GM19324 (cell line): ENCODE measurements at regions not wholly inside any gene's neighbourhood (a gene's known extent, or its start where the extent isn't known, plus 50 kb on each side); places are given as distances from the start of the nearest gene placed in this dataset.
A peak's percentile ranks its signal among the peaks of the same experiment; 100 is the strongest.

Experiments used
- ATAC-seq: cut with Tn5 transposase; IDR thresholded peaks from one replicate; pipeline ENCODE4 v1.9.1; 2021; ENCODE audit warnings: mild to moderate bottlenecking, moderate library complexity; ENCODE audit not compliant: unreplicated experiment, low FRiP score

- ATAC-seq: no peak
Measured at GRCh38 chr9:105859428-105860091, 165.2 kb downstream of the TMEM38B start.

GRCh38 chr9:105860516-105860915, 166.2 kb downstream of the TMEM38B start:
- ATAC-seq: no peak

- no peak for ATAC-seq
Measured at GRCh38 chr9:105861972-105862371, 167.6 kb downstream of the TMEM38B start.

- ATAC-seq: no peak
Measured at GRCh38 chr9:105864248-105864898, 170.0 kb downstream of the TMEM38B start.

GRCh38 chr9:105865285-105865684, 170.9 kb downstream of the TMEM38B start:
- no peak for ATAC-seq

GRCh38 chr9:105871540-105871939, 177.2 kb downstream of the TMEM38B start:
- no peak for ATAC-seq

GRCh38 chr9:105873801-105874200, 179.5 kb downstream of the TMEM38B start:
- no peak for ATAC-seq

- ATAC-seq: peak; percentile 55
Measured at GRCh38 chr9:105877721-105878120, 183.4 kb downstream of the TMEM38B start.

- ATAC-seq: no peak
Measured at GRCh38 chr9:105879181-105879580, 184.8 kb downstream of the TMEM38B start.

GRCh38 chr9:105880517-105880916, 186.2 kb downstream of the TMEM38B start:
- ATAC-seq: no peak

GRCh38 chr9:105881021-105881420, 186.7 kb downstream of the TMEM38B start:
- no peak for ATAC-seq

GRCh38 chr9:105881654-105882349, 187.5 kb downstream of the TMEM38B start:
- no peak for ATAC-seq

- peak; percentile 59 for ATAC-seq
Measured at GRCh38 chr9:105883847-105884246, 189.5 kb downstream of the TMEM38B start.

GRCh38 chr9:105884416-105884815, 190.1 kb downstream of the TMEM38B start:
- no peak for ATAC-seq

- ATAC-seq: no peak
Measured at GRCh38 chr9:105886136-105886535, 191.8 kb downstream of the TMEM38B start.

GRCh38 chr9:105887679-105888078, 193.3 kb downstream of the TMEM38B start:
- no peak for ATAC-seq

- ATAC-seq: no peak
Measured at GRCh38 chr9:105890046-105890822, 195.9 kb downstream of the TMEM38B start.

- ATAC-seq: no peak
Measured at GRCh38 chr9:105900123-105900522, 205.8 kb downstream of the TMEM38B start.

- peak; percentile 67 for ATAC-seq
Measured at GRCh38 chr9:105901514-105902109, 207.3 kb downstream of the TMEM38B start.

GRCh38 chr9:105908069-105908468, 213.7 kb downstream of the TMEM38B start:
- ATAC-seq: no peak
